OCI-LY7 (cell line): ENCODE measurements at regions not wholly inside any gene's neighbourhood (a gene's known extent, or its start where the extent isn't known, plus 50 kb on each side); places are given as distances from the start of the nearest gene placed in this dataset.

Experiments
- CTCF ChIP-seq: fragments of 200-600 bp; sonication (generic); conservative IDR thresholded peaks from 2 replicates; pipeline ENCODE4 v1.5.1; 2014; ENCODE audit warnings: mild to moderate bottlenecking, antibody characterized with exemption, low read length, moderate library complexity, mixed read lengths
- EZH2phosphoT487 ChIP-seq: fragments of 200-600 bp; sonication (generic); IDR thresholded peaks from 2 replicates; pipeline ENCODE4 v1.6.1; 2018; ENCODE audit warnings: low read depth, borderline replicate concordance, mild to moderate bottlenecking, mixed run types, antibody characterized with exemption, low read length, moderate library complexity, mixed read lengths

- TF ChIP-seq CTCF (no peak), EZH2phosphoT487 (no peak)
Measured at GRCh38 chr6:115839583-115840181, 221.0 kb downstream of the FRK start.
